ENCODE measurements at regions not wholly inside any gene's neighbourhood (a gene's known extent, or its start where the extent isn't known, plus 50 kb on each side); places are given as distances from the start of the nearest gene placed in this dataset.

DNA sequence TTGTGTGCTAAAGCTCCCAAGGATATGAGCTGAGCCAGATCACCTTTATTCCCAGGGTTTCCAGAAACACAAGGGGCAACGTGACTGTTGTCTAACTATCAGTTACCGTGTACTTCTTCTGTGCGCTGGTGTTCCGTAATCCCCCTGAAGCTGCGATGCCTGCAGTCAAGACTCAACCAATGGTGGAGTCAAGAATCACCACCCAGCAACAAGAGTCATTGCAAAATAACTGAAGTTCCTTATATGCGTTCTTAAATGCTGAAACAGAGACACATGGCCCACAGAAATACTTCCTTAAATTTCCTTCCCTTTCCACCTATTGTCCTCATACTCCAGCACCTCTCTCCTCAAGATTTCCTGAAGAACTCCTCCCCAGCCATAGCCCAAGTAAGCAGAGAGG is 200.2 kb downstream of the KATNAL1 start:
- no peak for DNase-seq

DNA sequence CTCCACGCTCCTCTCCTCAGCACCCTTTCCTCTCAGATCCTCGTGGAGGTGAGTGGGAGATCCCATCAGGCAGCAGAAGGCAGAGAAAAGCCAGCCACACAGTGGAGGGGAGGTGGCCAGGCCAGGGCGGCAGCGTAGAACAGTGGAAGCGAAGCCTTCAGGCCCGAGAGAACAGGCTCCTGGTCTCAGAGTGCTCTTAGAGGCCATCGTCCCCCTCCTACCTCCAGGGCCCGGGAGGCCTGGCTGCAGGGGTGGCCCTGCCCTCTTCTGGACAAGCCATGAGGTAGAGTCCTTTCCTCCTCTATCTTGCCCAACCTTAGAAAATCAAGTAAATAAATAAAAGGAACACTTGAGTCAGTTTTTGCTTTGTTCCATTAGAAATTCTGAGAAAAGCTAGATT is 202.0 kb downstream of the KATNAL1 start:
- DNase-seq = no peak

DNA sequence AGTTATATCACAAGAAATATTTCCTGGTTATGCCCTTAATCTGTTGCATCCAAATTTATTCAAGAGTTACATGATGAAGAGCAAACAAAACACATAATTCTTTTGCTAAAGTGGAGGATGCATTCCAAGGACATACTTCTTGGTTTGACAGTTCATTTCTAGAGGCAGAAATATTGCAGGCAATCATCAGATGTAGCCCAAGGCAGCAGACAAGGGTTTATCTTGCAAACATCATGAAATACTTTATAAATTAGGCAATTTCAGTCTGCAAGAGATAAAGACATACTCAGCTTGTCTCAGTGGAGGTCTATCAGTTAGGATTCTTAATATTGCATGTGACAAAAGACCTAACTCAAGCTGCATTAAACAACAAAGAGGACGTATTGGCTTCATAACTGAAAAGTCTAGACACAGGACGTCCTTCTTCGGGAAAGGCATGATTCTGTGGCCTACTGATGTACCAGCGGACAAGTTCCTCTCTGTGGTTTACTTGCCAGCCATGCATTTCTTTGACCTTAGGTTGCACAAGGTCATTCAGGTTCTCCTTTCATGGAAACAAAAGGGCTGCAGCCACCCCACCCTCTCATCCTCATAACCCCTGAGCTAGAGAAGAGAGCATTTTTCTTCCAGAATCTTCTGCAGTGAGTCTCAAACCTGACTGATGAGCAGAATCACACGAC is 204.1 kb downstream of the KATNAL1 start:
- no peak for DNase-seq

DNA sequence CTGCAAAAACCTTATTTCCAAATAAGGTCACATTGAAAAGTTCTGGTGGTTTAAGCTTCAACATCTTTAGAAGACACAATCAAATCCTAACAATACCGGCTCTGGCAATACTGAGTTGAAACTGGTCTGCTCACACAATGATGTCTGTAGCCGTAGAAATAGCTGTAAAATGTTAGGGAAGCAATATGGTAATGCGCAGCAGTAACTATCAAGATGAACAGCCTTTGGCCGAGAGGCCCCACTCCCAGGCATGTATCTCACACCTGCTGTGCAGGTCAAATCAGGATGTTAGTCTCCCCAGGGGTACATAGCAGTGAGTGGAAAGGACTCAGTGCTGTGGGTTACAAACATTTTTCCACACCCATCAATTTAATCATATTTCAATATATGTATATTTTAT is 207.1 kb downstream of the KATNAL1 start:
- DNase-seq = no peak

DNA sequence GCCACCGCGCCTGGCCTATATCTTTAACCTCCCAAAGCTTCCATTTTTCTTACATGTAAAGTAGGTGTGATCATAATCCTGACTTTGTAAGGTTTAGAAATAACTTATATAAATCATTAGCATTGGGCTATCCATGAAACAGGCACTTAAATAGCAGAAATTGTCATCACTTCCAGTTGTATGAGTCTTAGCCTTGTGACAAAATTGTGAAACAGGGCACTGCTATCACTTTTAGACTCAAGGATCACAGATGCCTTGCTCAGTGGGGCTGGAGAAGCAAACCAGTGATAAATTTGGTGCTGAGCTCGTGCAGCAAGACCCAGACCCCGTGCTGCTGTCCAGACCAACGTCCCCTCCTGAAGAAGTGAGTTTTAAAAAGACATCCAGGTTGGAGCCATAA is 209.7 kb downstream of the KATNAL1 start:
- DNase-seq = no peak

DNA sequence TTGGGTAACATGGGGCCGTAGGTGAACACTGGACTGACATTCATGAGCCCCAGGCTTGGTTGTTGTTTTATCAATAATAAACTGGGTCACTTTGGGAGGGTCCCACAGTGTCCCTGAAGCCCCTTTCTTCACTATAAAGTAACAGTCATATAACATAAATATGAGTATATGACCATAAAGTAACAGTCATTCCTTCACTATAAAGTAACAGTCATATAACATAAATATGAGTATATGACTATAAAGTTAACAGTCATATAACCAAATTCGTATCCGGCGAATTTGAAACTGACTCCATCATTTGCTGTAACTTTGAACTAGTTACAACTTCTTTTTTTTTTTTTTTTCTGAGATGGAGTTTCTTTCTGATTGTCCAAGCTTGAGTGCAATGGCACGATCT is 210.3 kb downstream of the KATNAL1 start:
- DNase-seq = no peak

DNA sequence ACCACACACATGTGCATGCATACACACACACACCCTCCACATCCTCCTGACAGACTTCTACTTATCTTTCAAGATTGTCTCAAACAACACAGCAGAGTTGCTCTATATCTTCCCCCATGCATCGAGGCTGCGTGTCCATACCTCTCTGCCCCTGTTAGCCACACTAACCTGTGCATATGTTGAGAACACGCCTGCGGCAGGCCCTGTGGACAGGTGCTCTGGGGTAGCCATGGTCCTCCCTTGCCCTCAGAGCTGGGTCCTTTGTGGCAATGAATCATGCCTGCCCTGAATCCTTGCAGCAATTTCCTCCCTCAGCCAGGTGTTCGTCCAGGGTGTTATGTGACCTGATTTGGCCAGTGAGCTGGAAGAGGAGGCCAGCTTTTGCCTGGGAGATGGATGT is 213.3 kb downstream of the KATNAL1 start:
- DNase-seq = no peak

DNA sequence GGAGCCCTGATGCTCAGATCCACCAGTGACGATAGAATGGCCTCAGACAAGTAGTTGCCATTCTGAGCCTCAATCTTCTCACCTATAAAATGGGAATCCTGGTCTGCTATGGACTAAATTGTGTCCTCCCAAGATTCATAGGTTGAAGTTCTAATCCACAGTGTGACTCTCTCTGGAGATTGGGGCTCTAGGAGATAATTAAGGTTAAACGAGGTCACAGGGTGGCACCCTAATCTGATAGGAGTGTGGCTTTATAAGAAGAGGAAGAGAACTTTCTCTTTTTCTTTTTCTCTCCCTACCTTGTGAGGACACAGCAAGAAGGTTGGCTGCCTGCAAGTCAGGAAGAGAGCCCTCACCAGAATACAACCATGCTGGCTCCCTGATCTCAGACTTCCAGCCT is 214.1 kb downstream of the KATNAL1 start:
- DNase-seq = no peak

DNA sequence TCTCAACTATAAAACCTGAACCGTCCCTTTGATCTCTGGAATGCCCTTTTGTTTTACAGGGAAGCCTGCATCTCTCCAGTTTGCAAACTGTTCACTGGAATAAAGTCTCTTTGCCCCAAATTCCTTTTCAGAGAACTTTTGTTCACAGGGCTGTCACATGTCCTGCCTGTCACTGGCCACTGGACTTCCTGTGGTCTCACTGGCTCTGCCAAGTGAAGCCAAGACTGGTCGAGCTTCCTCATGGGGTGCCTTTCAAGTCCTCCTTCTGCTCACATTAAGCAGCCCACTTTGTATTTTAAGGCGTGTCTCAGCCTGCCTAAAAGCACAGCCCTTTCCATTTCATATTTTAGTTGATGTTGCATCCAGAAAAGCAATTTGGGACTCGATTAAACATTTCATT is 215.7 kb downstream of the KATNAL1 start:
- no peak for DNase-seq

DNA sequence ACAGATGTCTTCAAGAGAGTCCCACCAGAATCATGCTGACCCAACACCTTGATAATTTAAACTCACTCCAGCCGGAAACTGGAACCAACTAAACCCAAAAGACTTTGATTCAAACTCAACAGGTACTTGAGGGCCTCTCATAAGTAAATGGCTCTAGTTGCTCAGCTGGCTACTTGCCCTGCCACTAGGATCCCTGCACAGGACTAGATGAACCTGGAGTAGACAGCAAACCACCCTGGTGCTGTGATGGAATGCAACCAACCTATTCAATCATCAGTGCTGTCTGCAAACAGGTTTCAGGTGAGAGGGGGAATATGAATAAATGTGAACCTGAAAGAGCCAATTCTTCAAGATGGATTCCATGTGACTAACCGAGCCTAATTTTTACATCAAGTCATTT is 216.3 kb downstream of the KATNAL1 start:
- DNase-seq = no peak

DNA sequence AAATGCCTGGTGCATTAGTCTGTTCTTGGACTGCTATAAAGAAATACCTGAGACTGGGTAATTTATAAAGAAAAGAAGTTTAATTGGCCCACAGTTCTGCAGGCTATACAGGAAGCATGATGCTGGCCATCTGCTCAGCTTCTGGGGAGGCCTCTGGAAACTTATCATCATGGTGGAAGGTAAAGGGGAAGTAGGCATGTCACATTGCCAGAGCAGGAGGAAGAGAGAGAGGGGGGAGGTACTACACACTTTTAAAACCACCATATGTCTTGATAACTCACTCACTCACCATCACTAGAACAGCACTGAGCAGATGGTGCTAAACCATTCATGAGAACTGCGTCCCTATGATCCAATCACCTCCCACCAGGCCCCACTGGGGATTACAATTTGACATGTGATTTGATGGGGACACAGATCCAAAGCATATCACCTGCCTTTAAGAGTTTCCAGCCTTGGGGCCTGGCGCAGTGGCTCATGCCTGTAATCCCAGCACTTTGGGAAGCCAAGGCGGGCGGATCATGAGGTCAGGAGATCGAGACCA is 219.0 kb downstream of the KATNAL1 start:
- DNase-seq = peak; percentile 100

DNA sequence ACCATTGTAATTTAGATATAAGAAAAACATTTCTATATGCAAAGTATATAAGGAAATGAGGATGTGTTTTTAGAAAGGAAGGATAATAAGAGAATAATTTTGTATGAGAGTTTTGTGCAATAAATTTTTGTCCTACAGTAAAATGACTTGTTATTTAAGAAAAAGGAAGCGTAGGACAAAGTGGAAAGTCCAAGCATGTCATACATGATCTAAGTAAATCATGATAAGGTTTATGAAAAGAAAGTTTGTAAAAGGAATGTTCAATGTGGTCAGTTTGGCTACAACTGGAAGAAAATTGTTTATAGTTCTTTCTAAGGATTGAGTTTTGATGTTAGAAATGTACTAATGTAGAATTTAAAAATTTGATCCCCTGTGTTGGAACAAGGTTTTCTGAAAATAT is 222.3 kb downstream of the KATNAL1 start:
- DNase-seq = no peak

DNA sequence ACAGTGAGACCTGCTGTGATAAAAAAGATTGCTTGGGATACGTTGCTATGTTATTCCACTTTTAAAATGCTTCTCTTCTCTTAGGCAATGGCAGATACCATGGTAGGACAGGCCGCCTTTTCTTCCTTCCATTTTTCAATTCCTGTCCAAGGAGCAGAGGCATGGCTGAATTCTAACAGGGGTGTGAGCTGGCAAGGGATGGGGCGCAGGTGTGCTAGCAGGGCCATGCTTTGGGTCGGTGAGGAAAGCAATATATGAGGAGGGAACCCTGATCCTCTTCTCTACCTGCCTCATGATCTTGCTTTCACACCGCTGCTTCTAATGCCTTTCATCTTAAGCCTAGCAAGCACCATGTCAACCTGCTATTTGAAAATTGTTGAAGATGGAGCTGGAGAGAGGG is 225.0 kb downstream of the KATNAL1 start:
- no peak for DNase-seq

DNA sequence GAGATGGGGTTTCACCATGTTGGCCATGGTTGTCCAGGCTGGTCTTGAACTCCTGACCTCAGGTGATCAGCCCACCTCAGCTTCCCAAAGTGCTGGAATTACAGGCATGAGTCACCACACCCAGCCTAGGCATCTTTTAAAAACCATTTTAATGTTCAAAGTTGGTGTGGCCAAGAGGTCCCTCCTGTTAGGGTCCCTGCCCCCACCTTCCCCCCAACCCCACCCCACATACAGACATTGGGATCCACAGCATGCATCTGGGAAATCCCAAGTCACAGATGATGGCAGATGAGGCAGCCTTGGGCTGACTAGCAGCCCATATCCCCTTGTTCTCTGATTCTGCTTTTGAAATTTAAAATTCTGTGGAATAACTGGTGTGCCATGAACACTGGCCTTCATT is 226.0 kb downstream of the KATNAL1 start:
- no peak for DNase-seq

DNA sequence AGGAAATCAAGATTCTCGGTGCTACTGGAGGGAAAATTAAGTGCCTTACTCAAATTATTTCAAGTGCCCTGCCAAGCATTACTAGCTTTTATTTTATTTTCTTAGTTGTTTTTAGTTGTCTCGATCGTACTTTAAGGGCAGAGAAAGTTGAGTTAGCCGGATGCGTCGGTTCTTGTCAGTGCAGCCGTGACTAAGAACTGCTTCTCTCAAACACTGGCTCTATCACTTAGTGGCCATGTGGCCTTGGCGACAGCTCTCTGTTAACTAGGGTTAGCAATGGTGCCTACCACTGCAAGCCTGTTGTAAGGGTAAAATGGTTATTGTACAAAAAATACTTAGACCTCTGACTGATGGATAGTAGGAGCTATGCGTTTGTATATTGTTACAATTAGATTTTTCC is 227.8 kb downstream of the KATNAL1 start:
- no peak for DNase-seq

DNA sequence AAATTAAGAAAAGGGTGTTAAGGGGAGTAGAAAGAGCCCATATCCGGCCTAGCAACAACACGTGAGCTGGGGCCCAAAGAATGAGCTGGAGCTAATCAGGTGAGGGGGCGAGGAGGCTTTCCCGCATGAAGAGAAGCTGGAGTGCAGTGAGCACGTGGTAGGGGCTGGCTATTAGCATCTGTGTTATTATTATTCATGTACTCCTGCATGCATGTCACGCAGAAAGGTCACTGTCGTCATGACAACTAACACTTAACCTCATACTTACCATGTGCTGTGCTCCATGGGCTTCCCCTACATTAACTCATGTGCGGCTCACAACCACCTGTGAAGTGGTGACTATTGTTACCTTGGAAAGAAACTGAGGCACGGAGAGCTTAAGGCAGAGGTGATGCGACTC is 227.6 kb upstream of the UBL3 start:
- no peak for DNase-seq

DNA sequence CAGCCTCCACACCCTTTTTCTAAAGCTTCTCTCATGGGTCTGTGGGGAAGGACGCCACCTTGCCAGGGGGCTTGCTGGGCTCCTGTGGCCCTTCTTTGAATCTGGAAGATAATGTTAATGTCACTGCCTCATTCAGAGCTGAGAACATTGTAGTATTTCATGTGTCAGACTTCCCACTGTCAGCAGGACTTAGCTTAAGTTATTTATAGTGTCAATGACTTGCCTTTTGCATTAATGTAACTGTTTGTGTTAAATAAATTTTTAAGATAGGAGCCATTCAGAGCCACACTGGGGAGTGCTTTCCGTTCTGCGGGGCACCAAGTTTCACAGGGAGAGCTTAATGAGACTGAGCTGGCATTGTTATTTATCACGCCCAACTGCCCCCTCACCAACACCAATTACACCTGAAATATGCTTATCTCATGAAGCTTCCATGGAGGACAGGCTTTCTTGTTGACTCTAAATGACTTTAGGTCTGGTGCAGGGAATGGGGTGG is 226.9 kb upstream of the UBL3 start:
- no peak for DNase-seq

DNA sequence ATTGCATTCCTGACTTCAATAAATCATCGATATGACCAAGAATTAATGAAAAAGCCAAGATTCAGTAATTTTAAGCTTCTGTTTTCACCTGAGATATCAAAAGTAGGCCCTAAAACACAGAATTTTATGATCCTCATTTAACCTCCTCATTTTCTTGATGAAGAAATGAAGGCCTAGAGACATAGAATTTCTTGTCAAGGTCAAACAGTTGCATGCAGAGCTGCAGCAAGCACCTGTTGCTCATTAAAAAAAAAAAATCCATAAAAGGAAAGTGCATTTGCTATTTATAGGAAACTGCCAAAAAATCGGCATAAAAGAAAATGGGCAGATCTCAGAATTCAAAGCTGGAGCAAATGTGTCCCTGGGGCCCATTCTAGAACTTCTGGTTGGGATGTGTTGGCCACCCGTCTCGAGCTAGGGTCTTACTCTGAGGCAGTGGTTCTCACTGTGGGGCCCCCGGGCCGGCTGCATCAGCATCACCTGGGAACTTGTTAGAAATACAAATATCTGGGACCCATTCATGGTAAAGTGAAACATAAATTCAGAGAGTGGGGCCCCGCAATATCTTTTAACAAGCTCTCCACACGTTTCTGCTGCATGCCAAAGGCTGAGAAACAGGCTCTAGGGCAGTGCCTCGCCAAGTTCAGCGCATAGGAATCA is 224.7 kb upstream of the UBL3 start:
- DNase-seq = no peak

DNA sequence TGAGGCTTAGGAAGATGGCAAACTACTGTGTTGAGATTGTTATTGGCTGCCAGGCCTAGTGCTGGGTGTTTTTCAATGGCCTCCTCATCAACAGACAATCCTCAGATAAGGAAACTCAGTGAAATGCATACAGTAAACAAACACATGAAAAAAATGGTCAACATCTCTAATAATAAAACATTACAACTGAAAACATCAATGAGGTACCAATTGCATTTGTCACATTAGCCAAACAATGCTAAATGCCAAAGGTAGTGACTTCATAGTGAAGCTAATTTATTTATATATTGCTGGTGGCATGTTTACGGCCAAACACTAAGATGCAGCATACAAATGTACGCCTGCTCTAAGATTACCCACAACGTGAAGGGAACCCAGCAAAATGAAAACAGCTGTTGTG is 224.0 kb upstream of the UBL3 start:
- DNase-seq = no peak

DNA sequence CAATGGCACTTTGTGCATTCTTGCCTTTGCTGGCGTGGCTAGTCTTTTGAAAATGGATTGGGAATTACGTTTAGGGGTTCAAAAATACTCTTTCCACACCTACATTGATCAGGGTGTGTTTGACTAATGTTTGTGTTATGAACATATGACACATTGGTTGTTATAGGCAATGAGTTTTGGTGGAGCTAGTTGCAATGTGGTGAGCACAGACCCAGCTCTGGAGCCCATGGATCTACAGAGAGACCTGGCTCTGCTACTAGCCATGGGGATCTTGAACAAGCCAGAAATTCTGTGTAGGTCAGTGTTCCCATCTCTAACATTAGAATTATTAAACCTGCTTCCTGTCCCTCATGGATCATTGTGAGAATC is 222.4 kb upstream of the UBL3 start:
- DNase-seq = no peak

DNA sequence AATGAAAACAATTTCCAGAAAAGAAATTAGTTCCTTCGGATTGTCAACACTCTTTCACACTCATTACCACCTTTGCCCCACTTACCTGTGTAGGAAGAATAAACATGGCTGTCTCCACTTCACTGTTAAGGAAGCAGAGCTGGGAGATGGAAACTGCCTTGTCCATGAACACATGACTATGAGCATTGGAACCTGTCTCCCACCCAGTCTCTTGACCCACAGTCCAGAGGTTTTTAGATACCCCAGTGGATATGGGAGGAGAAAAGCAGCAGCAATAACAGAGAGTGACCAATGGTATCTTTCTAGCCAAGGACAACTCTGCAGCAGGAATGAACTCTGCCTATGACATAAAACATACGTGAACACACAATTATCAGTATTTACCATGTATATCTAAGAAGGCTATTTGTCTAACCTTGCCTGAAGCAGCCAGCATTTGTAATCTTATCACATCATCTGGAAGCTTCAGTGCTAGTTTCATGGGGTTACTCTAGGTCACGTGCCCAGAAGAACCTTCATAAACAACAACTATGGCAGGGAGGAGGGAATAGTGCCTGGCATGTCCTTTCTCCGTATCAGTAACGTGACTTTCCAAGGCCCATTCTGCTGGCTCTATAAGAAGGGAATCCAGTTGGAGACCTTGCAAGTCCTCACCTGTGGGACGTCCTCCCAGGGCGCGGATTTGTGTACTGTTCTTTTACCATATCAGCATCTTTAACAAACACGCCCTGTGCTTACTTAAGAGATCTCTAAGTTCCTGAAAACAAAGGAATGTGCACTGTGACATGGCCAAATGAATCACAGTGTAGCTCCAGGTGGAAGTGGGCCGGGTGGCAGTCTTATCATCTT is 221.8 kb upstream of the UBL3 start:
- DNase-seq = no peak

DNA sequence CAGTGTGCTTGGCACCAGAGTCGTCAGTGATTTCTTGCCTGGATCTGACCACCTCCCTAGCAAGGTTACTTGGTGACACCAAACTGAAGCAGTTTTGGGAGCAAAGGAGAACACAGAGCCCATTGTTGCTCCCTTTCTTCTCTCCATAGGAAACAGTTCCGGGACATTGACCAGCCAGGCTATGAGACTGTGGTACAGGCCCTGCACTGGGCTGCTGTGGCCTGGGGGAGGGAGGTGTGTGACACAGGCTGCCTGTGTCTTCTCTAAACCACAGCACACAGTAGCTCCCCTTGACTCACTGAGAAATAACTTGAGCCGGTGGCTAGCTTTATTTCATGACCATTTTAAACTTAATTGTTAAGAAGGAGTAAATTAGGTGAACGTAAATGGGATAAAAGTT is 214.8 kb upstream of the UBL3 start:
- DNase-seq = no peak

DNA sequence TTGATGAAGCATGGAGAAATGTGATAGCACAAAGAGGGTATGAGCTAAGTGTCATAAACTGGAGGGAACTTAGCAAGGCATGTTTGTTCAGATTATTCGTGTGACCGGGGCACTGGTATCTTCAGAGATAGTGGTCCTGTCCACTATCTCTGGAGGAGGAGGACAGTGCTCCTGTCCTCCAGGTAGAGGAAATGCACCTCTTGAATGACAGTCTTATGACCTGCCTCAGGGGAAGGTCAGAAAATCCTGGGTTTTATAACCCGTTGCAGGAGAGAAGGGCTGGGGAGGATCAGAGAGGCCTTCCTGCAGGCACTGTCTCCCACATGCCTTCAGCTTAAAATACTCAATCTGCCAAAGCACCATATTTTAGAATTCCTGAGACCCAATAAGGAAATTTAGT is 213.5 kb upstream of the UBL3 start:
- no peak for DNase-seq

DNA sequence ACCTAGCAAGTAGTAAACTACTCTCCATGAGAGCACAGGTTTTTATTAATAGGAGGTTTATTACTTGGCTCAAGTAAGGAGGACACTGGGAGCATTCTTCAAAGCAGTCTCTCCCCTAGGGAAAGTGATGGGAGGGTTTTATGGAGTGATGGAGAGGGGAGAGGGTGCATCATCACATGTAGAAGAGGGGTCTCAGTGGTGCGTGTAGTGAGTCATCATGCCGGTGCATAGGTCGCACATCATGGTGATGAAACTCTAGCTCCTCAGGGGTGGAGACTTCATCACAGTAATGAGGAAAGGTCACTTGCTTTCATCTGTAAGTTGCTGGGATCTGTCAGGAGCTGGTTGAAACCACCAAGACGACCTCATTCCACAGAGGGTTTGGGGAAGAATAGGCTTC is 210.8 kb upstream of the UBL3 start:
- no peak for DNase-seq
